Stimulated activated CD8-positive, alpha-beta memory T cell treated with anti-CD3 and anti-CD28 coated beads, Interleukin-4, amount 100 ng/mL, for 48 hours (primary cell): ENCODE measurements at regions not wholly inside any gene's neighbourhood (a gene's known extent, or its start where the extent isn't known, plus 50 kb on each side); places are given as distances from the start of the nearest gene placed in this dataset.

ENCODE experiments used
- DNase-seq: peaks from one replicate; pipeline ENCODE4 v3.0.0-alpha.2; 2020

DNA sequence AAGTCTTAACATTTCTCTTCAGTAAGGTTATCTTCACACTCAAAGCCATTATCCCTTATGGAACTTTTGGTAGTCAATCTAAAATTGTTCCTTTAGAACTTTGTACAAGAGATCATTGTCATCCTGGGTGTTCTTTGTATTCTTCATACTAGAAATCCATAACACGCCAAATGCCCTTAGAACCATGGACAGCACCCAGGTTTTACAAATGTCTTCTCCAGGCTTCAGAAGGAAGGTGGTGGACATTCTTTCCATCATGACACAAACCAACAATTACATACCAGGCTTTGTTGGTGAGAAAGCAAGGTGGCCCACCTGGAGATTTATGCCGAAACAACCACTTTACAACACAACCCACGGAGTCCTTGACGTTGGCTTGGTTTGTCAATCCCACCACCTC is 365.6 kb upstream of the TBX3 start:
- no peak for DNase-seq

DNA sequence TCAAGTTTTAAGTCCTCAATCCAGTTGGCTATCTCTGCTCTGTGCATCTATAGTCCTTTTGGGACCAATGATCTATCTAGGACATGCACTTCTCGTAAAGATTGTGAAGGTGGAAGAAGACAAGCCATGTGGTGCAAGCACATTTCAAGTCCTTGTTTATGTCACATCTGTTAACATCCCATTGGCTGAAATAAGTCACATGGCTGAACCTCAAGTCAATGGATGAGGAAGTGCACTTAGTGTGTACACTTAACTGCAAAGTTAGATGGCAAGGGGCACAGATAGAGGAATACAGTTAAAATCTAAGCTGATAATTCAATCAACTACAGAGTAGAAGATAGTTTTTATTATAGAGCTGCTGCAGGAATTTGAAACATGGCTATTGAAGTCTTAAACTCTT is 362.8 kb upstream of the TBX3 start:
- no peak for DNase-seq

DNA sequence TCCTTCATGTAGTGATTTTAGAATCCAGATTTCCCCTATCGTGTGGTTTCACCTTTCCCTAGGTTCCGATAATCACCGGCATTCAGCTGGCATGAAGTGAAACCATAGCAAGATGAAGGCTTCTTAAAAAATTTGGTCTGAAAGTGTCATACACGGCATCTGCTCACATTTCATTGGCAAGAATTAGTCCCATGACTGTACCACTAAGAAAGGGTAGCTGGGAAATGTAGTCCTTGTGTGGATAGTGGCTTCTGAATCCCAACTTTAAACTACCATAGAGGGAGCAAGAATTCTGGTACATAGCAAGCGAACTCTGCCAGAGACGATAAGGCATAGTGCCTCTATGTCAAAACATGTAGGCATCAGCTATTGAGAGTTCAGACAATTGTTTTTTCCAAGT is 360.1 kb upstream of the TBX3 start:
- no peak for DNase-seq

DNA sequence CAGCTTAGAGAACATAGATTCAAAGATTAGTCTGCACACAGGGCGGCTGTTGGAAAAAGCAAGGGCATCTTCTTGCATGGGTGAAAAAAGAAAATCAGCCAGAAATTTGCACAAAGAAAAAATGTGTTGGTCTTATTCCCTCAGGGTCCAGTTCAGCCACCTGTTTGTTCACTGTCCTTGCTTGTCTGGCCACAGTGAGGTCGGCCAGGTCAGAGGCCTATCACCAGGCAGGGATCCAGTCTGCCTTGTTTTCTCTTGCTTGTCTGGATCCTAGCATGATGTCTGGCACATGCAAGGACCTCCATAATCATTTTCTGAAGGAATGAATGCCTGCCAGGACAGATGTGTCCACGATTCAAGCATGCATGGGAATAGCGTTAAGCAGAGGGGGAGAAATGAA is 359.1 kb upstream of the TBX3 start:
- no peak for DNase-seq

DNA sequence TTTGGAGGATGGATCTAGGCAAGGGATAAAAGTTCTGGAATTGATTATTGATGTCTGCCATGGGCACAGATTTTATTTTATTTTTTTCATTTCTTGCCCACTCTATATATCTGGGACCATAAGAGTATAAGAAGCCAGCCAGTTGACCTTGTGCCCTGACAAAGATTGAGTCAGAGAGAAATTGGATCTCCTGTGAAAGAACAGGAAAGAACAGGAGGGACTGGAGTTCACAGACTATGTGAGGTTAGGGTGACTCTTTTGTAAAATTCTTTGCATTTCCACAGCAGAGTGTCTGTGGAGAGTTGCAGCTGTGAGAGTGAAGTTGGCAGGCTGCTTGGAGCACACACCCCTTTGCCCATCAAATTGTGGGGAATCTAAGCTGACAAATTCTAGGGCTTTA is 358.4 kb upstream of the TBX3 start:
- DNase-seq, result no peak

DNA sequence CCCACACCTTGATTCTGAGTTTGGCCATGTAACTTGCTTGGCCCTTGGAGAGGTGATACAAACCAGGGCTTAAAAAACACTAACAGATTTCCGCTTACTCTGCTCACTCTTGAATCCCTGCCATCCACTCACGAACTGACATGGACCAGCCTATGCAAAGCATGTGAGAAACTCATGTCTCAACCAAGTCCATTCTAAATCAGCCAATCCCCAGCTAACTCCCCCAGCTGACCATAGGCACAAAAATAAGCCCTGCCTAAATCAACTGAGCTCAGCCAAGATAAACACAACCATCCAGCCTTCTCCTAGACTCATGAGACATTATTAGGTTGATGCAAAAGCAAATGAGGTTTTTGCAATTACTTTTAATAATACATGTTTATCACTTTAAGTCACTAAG is 353.9 kb upstream of the TBX3 start:
- no peak for DNase-seq

DNA sequence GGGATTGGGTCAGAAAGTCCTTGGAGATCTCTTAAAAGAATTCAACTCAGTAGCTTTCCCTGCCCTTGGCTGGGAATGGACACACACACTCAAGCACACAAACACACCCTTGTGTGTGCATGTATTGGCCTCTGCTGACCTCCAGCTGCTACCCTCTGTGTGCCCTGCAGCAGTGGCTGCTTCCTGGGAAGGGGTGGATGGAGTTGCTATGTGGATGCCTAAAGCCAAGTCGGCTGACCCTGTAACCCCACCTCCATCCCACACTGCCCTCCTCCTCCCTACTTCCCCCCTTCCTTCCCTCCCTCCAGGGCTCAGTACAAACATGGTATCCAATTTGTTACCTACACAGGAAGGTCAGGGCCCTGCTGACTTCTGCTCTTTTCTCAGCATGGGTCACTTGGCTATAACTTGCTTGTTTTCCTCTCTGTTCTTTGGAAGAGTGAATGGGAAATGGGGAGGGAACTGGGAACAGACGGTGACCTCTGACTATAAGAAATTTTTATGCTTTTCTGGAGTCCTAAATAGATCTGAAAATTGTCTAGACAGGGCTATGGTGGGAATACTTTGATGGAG is 351.6 kb upstream of the TBX3 start:
- DNase-seq, result no peak

DNA sequence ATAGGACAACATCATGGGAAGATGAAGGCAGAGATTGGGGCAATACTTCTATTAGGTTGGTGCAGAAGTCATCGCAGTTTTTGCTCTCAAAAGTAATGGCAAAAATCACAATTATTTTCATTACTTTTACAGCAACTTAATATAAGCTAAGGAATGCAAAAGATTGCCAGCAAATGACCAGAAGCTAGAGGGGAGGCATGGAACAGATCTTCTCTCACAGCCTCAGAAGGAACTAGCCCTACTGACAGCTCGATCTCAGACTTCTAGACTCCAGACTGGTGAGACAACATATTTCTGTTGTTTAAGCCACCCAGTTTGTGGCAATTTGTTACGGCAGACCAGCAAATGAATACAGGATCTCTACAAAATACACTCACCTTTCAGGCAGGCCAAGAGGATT is 348.5 kb upstream of the TBX3 start:
- no peak for DNase-seq

DNA sequence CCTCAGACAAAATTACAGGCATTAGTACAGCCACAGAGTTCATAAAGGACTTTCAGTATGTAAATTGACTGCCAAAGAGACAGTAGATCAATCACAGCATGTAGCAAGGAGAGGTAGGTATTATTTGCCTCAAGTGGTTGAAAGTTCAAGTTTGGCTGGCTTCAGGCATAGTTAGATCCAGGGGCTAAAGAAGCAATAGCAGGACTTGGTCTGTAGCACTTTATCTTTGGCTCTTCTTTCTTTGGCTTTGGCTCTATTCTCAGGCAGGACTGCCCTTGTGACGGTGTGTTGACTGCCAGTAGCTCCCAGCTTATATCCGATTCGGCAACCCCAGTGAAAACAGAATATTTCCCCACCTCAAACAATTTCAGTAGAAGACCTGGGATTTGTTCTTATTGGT is 346.0 kb upstream of the TBX3 start:
- no peak for DNase-seq

DNA sequence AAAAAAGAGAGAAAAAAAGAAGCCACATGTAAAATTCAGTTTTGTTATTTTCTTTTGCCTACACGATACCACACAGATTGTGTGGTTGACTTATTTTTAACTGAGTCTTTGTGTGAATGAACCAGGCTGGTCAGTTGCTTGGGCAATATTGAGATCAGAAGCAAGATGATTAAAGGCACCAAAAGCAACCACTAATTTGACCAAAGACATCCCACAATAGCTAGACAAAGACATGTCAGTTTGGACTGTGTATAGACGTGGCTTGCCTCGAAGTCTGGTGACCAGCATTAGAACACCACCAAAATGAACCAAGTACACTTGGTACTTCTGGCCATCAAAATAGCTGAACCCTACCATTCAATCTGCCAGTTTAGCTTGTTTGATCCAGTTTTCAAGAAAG is 340.6 kb upstream of the TBX3 start:
- no peak for DNase-seq

DNA sequence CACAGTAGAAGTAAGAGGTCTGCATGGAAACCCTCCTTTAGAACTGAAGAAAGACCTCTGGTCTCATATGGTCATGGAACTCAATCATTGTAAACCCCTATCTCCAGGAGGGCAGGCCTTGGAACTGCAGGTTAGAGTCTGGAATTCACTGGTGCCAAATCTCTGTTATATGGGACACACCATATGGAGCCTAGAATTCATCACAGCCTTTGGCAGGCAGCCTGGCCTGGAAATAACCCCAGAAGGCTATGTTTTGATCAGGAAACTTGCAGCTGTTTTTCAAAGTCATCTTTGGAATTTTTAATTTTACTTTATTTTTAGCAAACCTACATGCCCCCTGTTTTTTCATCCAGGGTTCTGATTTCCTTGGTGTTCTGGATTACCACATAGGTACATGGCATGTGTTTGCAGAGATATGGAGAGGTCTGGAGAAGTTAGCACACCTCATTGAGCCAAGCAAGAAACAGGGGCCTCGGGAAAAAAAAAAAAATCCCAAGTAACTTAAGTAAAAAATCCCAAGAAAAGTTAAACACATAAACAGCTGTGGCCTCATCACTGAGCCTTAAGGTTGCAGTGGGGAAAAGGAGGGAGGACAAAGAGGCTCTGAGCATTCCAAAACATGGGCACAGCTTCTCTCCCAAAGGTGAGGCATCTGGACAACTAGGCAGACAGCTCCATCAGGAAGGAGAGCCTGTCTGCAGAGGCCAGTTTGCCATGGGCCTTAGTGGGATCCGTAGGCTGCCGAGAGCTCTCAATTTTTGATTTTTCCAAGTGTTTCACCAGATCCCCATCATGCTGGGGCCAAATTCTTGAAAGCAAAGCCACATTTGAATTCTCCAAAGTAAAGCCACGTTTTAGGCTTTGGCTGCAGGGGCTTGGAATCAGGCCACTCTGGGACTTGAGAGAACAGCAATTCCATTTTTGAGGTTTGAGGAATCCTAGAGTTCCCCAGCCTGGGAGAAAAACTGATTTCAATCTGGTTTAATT is 339.6 kb upstream of the TBX3 start:
- DNase-seq, result no peak

DNA sequence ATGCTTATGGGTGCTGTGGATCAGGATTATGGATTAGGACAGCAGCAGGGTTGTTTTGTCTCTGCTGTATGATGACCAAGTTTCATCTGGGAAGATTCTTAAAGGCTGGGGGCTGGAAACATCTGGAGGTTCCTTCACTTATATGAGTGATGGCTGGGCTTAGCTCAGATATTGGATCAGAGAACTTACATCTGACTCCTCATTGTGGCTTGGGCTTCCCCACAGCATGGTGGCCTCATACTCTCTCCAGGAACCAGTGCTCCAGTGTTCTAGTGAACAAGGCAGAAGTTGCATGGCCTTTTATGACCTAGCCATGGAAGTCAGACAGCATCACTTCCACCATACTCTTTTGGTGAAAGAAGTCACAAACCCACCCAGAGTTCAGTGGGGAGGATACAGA is 336.1 kb upstream of the TBX3 start:
- DNase-seq, result no peak

DNA sequence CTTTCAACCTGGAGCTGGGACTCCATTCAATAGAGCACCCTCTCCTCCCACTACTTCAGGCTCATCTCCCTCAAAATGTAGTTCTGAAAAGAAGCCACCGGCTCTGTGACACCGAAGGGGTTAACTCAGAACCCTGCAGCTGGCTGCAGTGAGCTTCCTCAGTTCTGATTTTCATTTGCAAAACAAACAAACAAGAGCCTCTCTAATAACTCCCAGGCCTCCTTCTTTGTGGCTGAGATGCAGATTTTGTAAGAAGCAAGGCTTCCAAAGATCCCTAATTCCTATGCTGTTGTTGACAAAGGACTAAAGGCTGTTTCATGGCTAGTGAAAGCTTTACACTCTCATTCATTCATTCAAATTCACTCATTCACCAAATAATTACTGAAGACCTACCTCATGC is 333.4 kb upstream of the TBX3 start:
- no peak for DNase-seq

DNA sequence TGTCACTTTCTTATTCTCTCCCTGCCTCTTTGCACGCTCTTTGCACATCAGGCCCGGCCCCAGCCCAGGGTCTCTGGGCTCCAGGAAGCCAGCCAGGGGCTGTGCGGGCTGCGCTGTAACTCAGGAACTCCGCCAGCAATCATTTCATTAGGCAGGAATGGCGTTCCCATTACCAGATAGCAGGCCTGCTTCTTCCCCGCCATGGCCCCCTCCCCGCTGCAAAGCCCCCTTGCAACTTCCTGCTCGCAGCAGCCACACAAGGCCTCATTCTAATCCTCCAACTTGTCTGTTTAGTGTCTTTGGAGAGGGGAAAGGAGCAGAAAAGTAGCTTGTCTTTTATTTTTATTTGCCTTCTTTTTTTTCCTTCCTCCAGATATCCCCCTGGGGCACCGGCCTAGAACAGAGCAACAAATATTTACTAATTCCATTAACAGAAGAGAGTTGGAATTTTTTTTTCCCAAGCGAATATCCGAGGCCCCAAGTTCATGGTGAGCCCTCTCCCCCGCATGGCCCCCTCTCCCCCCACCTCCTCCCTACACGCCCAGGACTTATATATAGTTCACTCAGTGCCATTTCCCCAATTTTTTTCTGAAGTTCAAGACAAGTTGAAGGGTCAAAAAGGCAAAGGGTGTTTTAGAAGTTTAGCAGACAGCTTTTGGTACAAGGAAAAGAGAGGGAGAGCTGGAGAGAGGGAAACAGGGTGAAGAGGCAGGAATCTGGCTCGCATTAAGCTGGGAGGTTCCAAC is 329.4 kb upstream of the TBX3 start:
- no peak for DNase-seq

DNA sequence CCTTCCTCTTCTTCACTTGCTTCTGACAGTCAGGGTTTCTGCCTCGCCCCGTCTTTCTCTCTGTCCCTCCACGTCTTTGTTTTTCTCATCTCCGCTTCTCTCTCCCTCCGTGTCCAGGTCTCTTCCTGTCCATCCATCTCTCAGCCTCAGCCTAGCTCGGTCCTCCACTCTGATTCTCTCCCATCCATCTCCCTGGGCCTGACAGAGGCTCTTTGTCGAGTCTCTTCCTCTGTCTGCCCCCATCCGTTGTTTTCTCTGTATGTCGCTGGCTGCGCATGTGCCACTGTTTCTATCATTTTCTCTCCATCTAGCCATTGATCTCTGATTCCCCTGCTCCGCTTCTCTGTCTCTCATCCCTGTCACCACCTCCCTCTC is 328.9 kb upstream of the TBX3 start:
- DNase-seq, result no peak

DNA sequence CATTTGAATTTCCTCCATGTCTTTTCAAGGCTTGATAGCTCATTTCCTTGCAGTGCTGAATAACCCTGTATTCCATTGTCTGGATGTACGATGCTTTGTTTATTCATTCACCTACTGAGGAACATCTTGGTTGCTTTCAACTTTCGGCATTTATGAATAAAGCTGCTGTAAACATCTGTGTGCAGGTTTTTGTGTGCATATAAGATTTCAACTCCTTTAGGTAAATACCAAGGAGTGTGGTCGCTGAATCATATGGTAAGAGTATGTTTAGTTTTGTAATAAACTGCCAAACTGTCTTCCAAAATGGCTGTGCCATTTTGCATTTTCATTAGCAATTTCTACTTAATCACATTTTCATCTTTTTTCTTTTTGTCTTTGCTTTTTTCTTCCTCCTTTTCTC is 327.7 kb upstream of the TBX3 start:
- DNase-seq, result no peak

DNA sequence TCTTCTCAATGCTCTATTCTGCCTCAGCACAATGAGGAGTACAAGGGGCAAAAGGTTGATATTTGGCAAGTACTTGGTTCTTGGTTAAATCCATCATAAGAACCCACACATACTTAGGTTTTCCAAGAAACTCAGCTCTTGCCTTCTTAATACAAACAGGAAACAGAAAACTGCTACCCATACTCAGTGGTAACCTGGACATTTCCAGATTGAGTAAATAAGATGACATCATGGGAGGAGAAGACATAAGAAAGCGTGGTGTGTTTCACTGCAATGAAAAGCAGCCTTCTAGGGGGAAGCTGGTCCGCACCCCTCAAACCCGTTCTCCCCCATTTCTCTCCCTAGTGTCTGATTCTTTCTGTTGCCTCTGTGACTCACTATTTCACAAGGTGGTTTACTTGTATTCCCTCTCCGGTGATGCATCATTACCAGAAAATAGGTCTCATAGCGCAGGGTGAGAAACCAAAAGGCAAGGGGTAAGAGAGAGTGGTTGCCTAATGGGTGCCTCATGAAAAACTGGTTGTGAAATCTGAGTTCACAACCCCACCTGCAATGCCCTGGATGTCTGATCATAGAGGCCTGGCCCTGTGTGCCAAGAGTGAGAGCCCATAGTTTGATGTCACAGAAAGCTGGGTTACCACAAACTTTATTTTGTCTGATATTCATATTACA is 326.5 kb upstream of the TBX3 start:
- no peak for DNase-seq

DNA sequence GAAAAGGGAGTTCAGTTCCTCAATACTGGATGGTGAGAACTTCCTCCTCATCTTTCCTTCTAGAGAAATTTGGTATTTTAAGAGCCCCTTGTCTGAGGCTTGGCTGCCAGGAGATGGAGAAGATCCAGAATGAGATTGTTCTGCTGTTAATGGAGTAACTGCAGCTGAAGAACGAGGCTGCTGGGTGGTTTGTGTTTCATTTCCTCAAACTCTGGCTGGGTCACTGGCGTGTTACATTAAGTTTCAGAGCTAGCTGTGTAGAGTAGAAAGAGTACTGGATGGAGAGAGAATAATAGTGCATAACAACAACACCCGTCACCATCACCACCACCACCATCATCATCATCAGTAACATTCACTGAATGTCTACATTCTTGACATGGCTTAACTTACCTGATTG is 325.0 kb upstream of the TBX3 start:
- DNase-seq, result no peak

DNA sequence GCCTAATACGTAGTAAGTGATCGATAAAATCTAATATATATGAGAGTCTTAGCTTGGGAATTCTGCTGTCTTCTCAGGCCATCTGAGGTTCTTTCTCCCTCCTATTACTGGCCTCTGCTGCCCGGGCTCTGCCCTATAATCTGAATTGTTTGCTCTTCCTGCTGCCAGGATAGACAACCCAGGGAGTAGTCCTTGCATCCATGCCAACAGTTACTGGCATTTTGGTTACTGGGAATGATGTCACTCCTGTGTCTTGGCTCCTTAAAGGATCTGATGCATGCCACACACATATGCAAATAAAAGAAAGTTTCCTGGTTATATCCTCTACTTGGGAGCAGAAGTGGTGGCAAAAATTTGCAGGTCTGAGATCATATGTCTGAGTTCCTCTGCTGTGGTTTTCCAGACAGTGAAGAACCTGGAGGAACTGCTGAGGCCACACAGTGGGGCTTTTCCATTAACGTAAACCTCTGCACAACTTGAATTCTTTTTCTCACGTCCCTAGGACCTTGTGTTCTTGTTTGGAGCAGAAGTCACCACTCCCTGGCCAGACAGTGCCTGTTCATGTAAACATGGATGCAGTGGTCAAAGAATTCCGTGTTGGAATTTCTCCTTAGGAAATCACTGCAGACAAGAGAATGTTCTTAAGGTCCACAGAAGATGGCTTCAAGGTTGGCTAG is 320.6 kb upstream of the TBX3 start:
- DNase-seq, result no peak

DNA sequence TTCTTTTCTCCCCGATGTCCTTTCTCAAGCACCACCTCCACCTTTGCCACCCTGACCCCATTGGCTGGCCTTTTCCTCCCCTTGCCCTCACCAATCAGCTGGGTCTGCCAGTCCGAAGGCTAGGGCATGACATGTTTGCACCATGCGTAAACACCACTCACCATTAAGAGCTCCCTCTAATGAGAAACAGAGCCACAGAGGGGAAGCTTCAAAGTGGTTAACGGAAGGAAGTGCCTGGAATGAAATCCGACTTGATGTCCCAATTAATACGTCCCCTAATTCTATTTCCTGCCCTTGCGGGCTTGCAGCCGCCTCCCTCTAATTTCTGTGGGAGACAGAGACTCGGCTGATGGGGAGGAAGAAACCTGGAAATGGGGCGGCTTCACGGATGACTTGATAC is 318.5 kb upstream of the TBX3 start:
- no peak for DNase-seq

DNA sequence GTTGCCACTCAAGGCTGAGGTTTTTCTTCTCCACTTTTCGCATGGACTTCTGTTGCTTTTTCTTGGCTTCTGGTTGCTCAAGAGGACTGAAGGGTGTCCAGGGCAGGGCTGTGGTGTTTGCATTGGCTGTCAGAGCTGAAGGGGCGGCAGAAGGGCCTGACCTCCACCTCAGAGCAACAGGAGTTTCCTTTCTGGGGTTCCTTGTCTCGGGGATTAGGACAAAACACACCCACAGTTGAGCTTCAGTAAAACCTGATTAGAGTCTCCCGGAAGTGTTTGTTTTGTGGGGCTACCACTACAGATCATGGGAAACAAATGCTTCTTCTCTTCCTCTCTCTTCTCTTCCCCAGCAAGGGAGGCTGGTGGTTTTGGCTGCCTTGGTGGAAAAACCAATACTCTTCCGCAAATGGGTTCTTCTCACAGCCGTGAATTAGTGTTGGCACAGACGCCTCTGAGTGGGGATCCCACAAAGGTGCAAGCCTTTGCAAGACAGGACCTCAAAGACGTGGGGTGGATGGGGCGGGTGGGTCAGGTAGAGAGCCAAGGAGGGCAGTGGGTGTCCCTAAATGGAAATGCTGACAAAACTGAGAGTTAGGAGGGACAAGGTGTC is 317.7 kb upstream of the TBX3 start:
- no peak for DNase-seq

DNA sequence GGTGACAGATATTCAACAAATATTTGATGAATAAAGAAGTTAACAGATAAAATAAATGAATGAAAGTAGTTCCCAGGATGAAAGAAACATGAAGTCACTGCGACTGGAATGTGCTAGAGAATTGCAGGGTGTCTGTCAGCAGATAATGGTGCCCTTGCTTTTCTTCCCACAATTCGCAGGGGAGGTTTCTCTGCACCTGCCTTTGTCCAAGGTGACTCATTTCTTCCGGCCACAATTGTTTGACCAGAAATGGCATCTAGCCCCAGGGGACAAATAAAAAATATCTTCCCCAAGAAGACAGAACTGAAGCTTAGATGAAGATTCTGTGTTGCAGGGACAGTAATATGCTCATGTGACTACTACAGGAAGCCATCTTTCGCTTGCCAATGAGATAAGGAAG is 316.1 kb upstream of the TBX3 start:
- DNase-seq, result no peak

DNA sequence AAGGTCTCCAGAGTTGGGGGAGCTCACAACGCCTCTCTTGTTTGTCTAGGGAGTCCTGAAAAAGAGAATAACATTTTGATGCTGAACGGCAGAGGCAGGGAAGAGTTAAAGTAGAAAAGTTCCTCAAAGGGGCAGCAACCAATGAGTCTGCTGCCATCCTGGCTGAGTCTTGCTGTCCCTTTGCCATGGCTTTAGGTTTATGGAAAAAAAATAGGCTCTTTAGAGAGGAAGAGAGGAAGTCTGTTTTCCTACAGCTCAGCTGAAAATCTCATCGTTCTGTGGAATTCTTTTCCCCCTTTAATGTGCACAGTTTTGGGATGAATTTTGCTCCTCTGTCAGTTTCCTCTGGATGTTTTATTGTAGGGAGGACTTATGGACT is 314.8 kb upstream of the TBX3 start:
- DNase-seq, result no peak
